ENCODE measurements at regions not wholly inside any gene's neighbourhood (a gene's known extent, or its start where the extent isn't known, plus 50 kb on each side); places are given as distances from the start of the nearest gene placed in this dataset.

- DNase-seq (ENCODE audit: low read depth in 1 of 2, low spot score in 1 of 2), result no peak
Observed at GRCh38 chr14:85912141-85912540, 382.2 kb downstream of the FLRT2 start.

GRCh38 chr14:85911044-85911443 is 381.1 kb downstream of the FLRT2 start:
- TF ChIP-seq CTCF (IDR thresholded peaks at IDR 0.05; ENCODE audit: low read depth, low read length), result no peak
- Histone ChIP-seq H3K36me3 (no peaks in the 10 kb centered on the region), H3K27me3 (no peaks in the 10 kb centered on the region), H3K4me3 (no peak overlapping the region), H3K27ac (no peak overlapping the region), H3K4me1 (ENCODE audit: low read depth) (no peaks in the 10 kb centered on the region), H3K9me3 (ENCODE audit: low read depth) (no peaks in the 10 kb centered on the region)
- no peak for DNase-seq (ENCODE audit: low read depth in 1 of 2, low spot score in 1 of 2)

More at GRCh38 chr14:85912141-85912540, 382.2 kb downstream of the FLRT2 start:
- no peaks in the 10 kb centered on the region for H3K4me1 ChIP-seq (ENCODE audit: low read depth)
- no peak for TF ChIP-seq CTCF (IDR thresholded peaks at IDR 0.05; ENCODE audit: low read depth, low read length)
- no peak overlapping the region for H3K4me3 ChIP-seq
- no peaks in the 10 kb centered on the region for H3K36me3 ChIP-seq
- H3K27me3 ChIP-seq, result no peaks in the 10 kb centered on the region
- H3K27ac ChIP-seq, result no peak overlapping the region
- H3K9me3 ChIP-seq (ENCODE audit: low read depth), result no peaks in the 10 kb centered on the region

GRCh38 chr14:85909581-85909980 is 379.6 kb downstream of the FLRT2 start:
- no peak for DNase-seq (ENCODE audit: low read depth in 1 of 2, low spot score in 1 of 2)
- Histone ChIP-seq H3K9me3 (ENCODE audit: low read depth) (no peaks in the 10 kb centered on the region), H3K4me3 (no peak overlapping the region), H3K27ac (no peak overlapping the region), H3K27me3 (no peaks in the 10 kb centered on the region), H3K36me3 (no peaks in the 10 kb centered on the region), H3K4me1 (ENCODE audit: low read depth) (no peaks in the 10 kb centered on the region)
- no peak for TF ChIP-seq CTCF (IDR thresholded peaks at IDR 0.05; ENCODE audit: low read depth, low read length)

- Histone ChIP-seq H3K4me1 (ENCODE audit: low read depth) (no peaks in the 10 kb centered on the region), H3K27me3 (no peaks in the 10 kb centered on the region), H3K27ac (no peak overlapping the region), H3K36me3 (no peaks in the 10 kb centered on the region), H3K4me3 (no peak overlapping the region), H3K9me3 (ENCODE audit: low read depth) (no peaks in the 10 kb centered on the region)
- no peak for TF ChIP-seq CTCF (IDR thresholded peaks at IDR 0.05; ENCODE audit: low read depth, low read length)
- no peak for DNase-seq (ENCODE audit: low read depth in 1 of 2, low spot score in 1 of 2)
Observed at GRCh38 chr14:85907536-85907935, 377.6 kb downstream of the FLRT2 start.

GRCh38 chr14:85897808-85898207 is 367.9 kb downstream of the FLRT2 start:
- H3K9me3 ChIP-seq (ENCODE audit: low read depth), result no peaks in the 10 kb centered on the region
- H3K27me3 ChIP-seq, result no peaks in the 10 kb centered on the region
- no peak overlapping the region for H3K27ac ChIP-seq
- H3K4me1 ChIP-seq (ENCODE audit: low read depth), result no peaks in the 10 kb centered on the region
- TF ChIP-seq CTCF (IDR thresholded peaks at IDR 0.05; ENCODE audit: low read depth, low read length), result no peak
- H3K4me3 ChIP-seq, result no peak overlapping the region
- DNase-seq (ENCODE audit: low read depth in 1 of 2, low spot score in 1 of 2), result no peak
- H3K36me3 ChIP-seq, result no peaks in the 10 kb centered on the region

GRCh38 chr14:85895603-85896002 is 365.7 kb downstream of the FLRT2 start:
- H3K9me3 ChIP-seq (ENCODE audit: low read depth), result no peaks in the 10 kb centered on the region

More at GRCh38 chr14:85895603-85896002, 365.7 kb downstream of the FLRT2 start:
- Histone ChIP-seq H3K27me3 (no peaks in the 10 kb centered on the region), H3K4me1 (ENCODE audit: low read depth) (no peaks in the 10 kb centered on the region), H3K27ac (no peak overlapping the region), H3K4me3 (no peak overlapping the region), H3K36me3 (no peaks in the 10 kb centered on the region)
- TF ChIP-seq CTCF (IDR thresholded peaks at IDR 0.05; ENCODE audit: low read depth, low read length), result no peak
- DNase-seq (ENCODE audit: low read depth in 1 of 2, low spot score in 1 of 2), result no peak
